Endothelial cell of umbilical vein (primary cell): ENCODE measurements at regions not wholly inside any gene's neighbourhood (a gene's known extent, or its start where the extent isn't known, plus 50 kb on each side); places are given as distances from the start of the nearest gene placed in this dataset.

Source experiments
- BruUV-seq: library from RNA; stranded (reverse); fragments of 400-500 nt; replicated peaks from 2 replicates; lab custom pipeline; 2021; lab: Mats Ljungman, UMichigan
- CTCF ChIA-PET: fragments of 300-600, 350-600 bp; sonication (Branson Sonifier 250); formaldehyde crosslinking; loops from one replicate; lab custom pipeline; 2021; ENCODE audit warnings: antibody characterized with exemption, inconsistent platforms; lab: Charles Lee
- POLR2A ChIA-PET: fragments of 300-600, 350-600 bp; sonication (Branson Sonifier 250); formaldehyde crosslinking; loops from one replicate; lab custom pipeline; 2021; ENCODE audit warnings: antibody characterized with exemption, inconsistent platforms; lab: Charles Lee
- DNase-seq: peaks from one replicate; pipeline ENCODE4 v3.0.0-alpha.2; 2011; ENCODE audit warnings: low read depth, low spot score
- FAIRE-seq: peaks from 2 replicates; lab custom pipeline; 2011; peaks lifted over from hg19 to GRCh38; lab: Jason Lieb, UNC
- H2AFZ ChIP-seq: 2 replicates; pipeline ENCODE4 v1.6.0; 2012; ENCODE audit warnings: low read depth, low read length, control low read depth, inconsistent platforms
- H3K27ac ChIP-seq: 2 replicates; pipeline ENCODE4 v1.5.1; 2011; ENCODE audit warnings: low read depth, mild to moderate bottlenecking, control low read depth, low read length, moderate library complexity; ENCODE audit not compliant: insufficient read depth
- H3K27me3 ChIP-seq, 2 experiments: 2 replicates each; pipeline versions ENCODE4 v1.6.0 to v1.6.1; 2011; ENCODE audit warnings: low read length in 2 of 2, mixed read lengths in 1 of 2; ENCODE audit not compliant: control insufficient read depth in 2 of 2, insufficient read depth in 2 of 2
- H3K36me3 ChIP-seq, 2 experiments: 2 replicates in 1 of 2; 3 replicates in 1 of 2; pipeline ENCODE4 v1.5.1; 2011; ENCODE audit warnings: low read length in 2 of 2, mild to moderate bottlenecking in 1 of 2, moderate library complexity in 1 of 2; ENCODE audit not compliant: control insufficient read depth in 2 of 2, insufficient read depth in 2 of 2; ENCODE audit errors: extremely low read depth in 1 of 2
- H3K4me1 ChIP-seq: 3 replicates; pipeline ENCODE4 v1.5.1; 2011; ENCODE audit warnings: mild to moderate bottlenecking, low read length; ENCODE audit not compliant: control insufficient read depth, insufficient read depth; ENCODE audit errors: extremely low read depth
- H3K4me2 ChIP-seq: 2 replicates; pipeline ENCODE4 v1.6.1; 2011; ENCODE audit warnings: low read length, control low read depth, mixed read lengths; ENCODE audit not compliant: insufficient read depth
- H3K4me3 ChIP-seq, 3 experiments: fragments of 200-600 bp in 1 of 3; sonication (generic), shearing (Covaris generic) in 1 of 3; replicated peaks in 1 of 3; 2 replicates each; pipeline ENCODE4 v1.5.1; 2011 to 2016; ENCODE audit warnings: control low read depth in 3 of 3, low read length in 3 of 3, mild to moderate bottlenecking in 2 of 3, inconsistent platforms in 1 of 3, low read depth in 1 of 3, moderate library complexity in 1 of 3; ENCODE audit not compliant: insufficient read depth in 1 of 3
- H3K79me2 ChIP-seq: 2 replicates; pipeline ENCODE4 v1.6.0; 2012; ENCODE audit warnings: low read length, inconsistent platforms; ENCODE audit not compliant: control insufficient read depth, insufficient read depth
- H3K9ac ChIP-seq: replicated peaks from 2 replicates; pipeline ENCODE3; 2011; ENCODE audit warnings: low read length, control low read depth; ENCODE audit not compliant: insufficient read depth; ENCODE audit errors: extremely low read depth
- H3K9me1 ChIP-seq: replicated peaks from 3 replicates; pipeline ENCODE4 v1.6.0; 2011; ENCODE audit warnings: mild to moderate bottlenecking, low read length; ENCODE audit not compliant: control insufficient read depth, insufficient read depth; ENCODE audit errors: extremely low read depth
- H3K9me3 ChIP-seq: replicated peaks from 2 replicates; pipeline ENCODE4 v1.5.1; 2012; ENCODE audit warnings: low read length, inconsistent platforms; ENCODE audit not compliant: control insufficient read depth, insufficient read depth
- H4K20me1 ChIP-seq: replicated peaks from 2 replicates; pipeline ENCODE3; 2011; ENCODE audit warnings: mild to moderate bottlenecking, low read length; ENCODE audit not compliant: control insufficient read depth, insufficient read depth; ENCODE audit errors: extremely low read depth
- EZH2 ChIP-seq: IDR thresholded peaks from 2 replicates; pipeline ENCODE4 v1.6.1; 2012; ENCODE audit warnings: borderline replicate concordance, low read depth, mild to moderate bottlenecking, moderate library complexity, low read length, inconsistent platforms; ENCODE audit not compliant: severe bottlenecking
- FOS ChIP-seq: IDR thresholded peaks from 2 replicates; pipeline ENCODE4 v1.6.1; 2011; ENCODE audit warnings: mild to moderate bottlenecking, low read length, moderate library complexity, borderline replicate concordance; ENCODE audit not compliant: insufficient read depth
- GATA2 ChIP-seq: IDR thresholded peaks from 2 replicates; pipeline ENCODE4 v1.7.0; 2011; ENCODE audit warnings: low read depth, mild to moderate bottlenecking, moderate library complexity, mixed read lengths, low read length; ENCODE audit not compliant: insufficient read length, insufficient read depth
- JUN ChIP-seq: IDR thresholded peaks from 2 replicates; pipeline ENCODE4 v1.6.1; 2011; ENCODE audit warnings: borderline replicate concordance, low read depth; ENCODE audit not compliant: insufficient read length, insufficient read depth
- MYC ChIP-seq: IDR thresholded peaks from one replicate; pipeline ENCODE4 v1.6.1; 2011; ENCODE audit warnings: mild to moderate bottlenecking, low read depth, low read length
- POLR2A ChIP-seq: IDR thresholded peaks from 2 replicates; pipeline ENCODE4 v1.6.1; 2012; ENCODE audit warnings: low read depth, mild to moderate bottlenecking, control low read depth, low read length
- POLR2AphosphoS5 ChIP-seq: IDR thresholded peaks from 2 replicates; pipeline ENCODE4 v1.6.1; 2012; ENCODE audit warnings: low read depth, mild to moderate bottlenecking, control low read depth, low read length, moderate library complexity; ENCODE audit not compliant: insufficient read depth
- dilution Hi-C: fragments of 300-500 bp; cut with MboI; formaldehyde crosslinking; loops from one replicate; pipeline ENCODE4 v1.15.0; 2019; ENCODE audit warnings: low sequenced_read_pairs; ENCODE audit not compliant: extremely low pct_ligation_motif_present
- intact Hi-C: fragments of 100-400 bp; cut with micrococcal nuclease; formaldehyde crosslinking; loops from one replicate; pipeline ENCODE4 v1.10.0; 2022
- TF ChIP-seq, protein P1 (sequence below), 2 donors: IDR thresholded peaks; 1 replicate in 1 of 2; 2 replicates in 1 of 2; pipeline ENCODE4 v1.5.1; 2011; ENCODE audit warnings: low read length in 2 of 2, mild to moderate bottlenecking in 2 of 2, moderate library complexity in 2 of 2, control low read depth in 1 of 2, inconsistent platforms in 1 of 2, low read depth in 1 of 2; ENCODE audit not compliant: insufficient read depth in 1 of 2; ENCODE audit errors: extremely low read depth in 1 of 2
- TF ChIP-seq, protein P2 (sequence below): IDR thresholded peaks from 2 replicates; pipeline ENCODE4 v1.6.1; 2011; ENCODE audit not compliant: insufficient read depth, insufficient read length

DNA sequence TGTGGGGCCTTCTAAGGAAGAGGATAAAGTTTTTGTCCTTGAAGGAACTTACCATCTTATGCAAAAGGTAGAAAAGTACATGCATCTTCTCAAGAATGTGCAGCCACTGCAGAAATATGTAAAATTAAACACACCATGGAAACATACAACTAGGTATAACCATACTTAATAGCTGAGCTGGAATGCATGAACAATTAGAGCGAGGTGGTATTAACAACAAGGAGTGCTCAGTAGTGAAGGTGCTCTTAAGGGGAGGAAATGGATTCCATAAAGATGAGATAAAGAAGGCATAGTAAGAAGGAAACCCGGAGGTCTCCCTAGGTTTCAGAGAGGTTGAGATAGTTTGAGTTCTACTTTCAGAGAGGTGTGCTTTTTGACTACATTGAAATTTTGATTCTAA, 415.9 kb downstream of the NDFIP2 start:
- no TSS peak for BruUV-seq
- no peak overlapping the region for H3K4me3 ChIP-seq
- intact Hi-C loops (no loop called here), dilution Hi-C loops (no loop called here)
- H3K79me2 ChIP-seq = no peaks in the 10 kb centered on the region
- no peaks in the 10 kb centered on the region for H3K9me1 ChIP-seq
- DNase-seq (no peak), FAIRE-seq (no peak)
- H3K4me1 ChIP-seq = no peaks in the 10 kb centered on the region
- no peaks in the 10 kb centered on the region for H3K9me3 ChIP-seq
- CTCF ChIA-PET = no interaction called here
- no peaks in the 10 kb centered on the region for H3K36me3 ChIP-seq
- no peak overlapping the region for H3K4me2 ChIP-seq
- H4K20me1 ChIP-seq = no peaks in the 10 kb centered on the region
- no peak for TF ChIP-seq JUN
- TF ChIP-seq, protein P1, sequence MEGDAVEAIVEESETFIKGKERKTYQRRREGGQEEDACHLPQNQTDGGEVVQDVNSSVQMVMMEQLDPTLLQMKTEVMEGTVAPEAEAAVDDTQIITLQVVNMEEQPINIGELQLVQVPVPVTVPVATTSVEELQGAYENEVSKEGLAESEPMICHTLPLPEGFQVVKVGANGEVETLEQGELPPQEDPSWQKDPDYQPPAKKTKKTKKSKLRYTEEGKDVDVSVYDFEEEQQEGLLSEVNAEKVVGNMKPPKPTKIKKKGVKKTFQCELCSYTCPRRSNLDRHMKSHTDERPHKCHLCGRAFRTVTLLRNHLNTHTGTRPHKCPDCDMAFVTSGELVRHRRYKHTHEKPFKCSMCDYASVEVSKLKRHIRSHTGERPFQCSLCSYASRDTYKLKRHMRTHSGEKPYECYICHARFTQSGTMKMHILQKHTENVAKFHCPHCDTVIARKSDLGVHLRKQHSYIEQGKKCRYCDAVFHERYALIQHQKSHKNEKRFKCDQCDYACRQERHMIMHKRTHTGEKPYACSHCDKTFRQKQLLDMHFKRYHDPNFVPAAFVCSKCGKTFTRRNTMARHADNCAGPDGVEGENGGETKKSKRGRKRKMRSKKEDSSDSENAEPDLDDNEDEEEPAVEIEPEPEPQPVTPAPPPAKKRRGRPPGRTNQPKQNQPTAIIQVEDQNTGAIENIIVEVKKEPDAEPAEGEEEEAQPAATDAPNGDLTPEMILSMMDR (IDR thresholded peaks at IDR 0.05; ENCODE audit: extremely low read depth in 1 of 2, insufficient read depth in 1 of 2, low read depth in 1 of 2, low read length in 2 of 2) = no peak
- no peak for TF ChIP-seq EZH2
- TF ChIP-seq GATA2 = no peak
- TF ChIP-seq FOS = no peak
- TF ChIP-seq MYC = no peak
- TF ChIP-seq POLR2A = no peak
- POLR2A ChIA-PET = no interaction called here
- H3K27me3 ChIP-seq = no peaks in the 10 kb centered on the region
- no peak overlapping the region for H2AFZ ChIP-seq
- no peak overlapping the region for H3K9ac ChIP-seq
- no peak overlapping the region for H3K27ac ChIP-seq

DNA sequence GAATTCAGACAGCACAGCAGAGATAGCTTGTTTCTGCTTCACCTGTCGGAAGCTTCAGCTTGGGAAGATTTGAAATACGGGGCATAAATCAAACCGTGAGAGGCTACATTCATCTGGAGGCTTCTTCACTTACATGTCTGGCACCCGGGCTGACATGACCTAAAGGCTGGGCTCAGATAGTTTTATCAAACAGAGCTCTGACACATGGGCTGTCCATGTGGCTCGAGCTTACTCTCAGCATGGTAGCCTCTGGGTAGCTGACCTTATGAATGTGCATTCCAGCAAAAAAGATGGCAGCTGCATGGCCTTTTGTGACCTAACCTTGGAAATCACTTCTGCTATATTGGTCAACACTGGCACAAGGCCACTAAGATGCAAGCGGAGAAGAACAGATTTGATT, 414.5 kb downstream of the NDFIP2 start:
- Histone ChIP-seq H3K27me3 (no peaks in the 10 kb centered on the region), H3K4me2 (no peak overlapping the region), H3K79me2 (no peaks in the 10 kb centered on the region), H3K36me3 (no peaks in the 10 kb centered on the region), H3K9me3 (no peaks in the 10 kb centered on the region), H4K20me1 (no peaks in the 10 kb centered on the region), H3K27ac (no peak overlapping the region), H3K4me1 (no peaks in the 10 kb centered on the region), H3K4me3 (no peak overlapping the region), H3K9ac (no peak overlapping the region), H2AFZ (no peak overlapping the region), H3K9me1 (no peaks in the 10 kb centered on the region)
- CTCF ChIA-PET = no interaction called here
- dilution Hi-C loops (no loop called here), intact Hi-C loops (no loop called here)
- POLR2A ChIA-PET = no interaction called here
- no peak for TF ChIP-seq EZH2
- TF ChIP-seq POLR2A = no peak
- no peak for TF ChIP-seq GATA2
- no peak for TF ChIP-seq POLR2AphosphoS5
- TF ChIP-seq, protein P2, sequence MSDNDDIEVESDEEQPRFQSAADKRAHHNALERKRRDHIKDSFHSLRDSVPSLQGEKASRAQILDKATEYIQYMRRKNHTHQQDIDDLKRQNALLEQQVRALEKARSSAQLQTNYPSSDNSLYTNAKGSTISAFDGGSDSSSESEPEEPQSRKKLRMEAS = no peak
- TF ChIP-seq JUN = no peak
- TF ChIP-seq FOS = no peak
- TF ChIP-seq MYC = no peak
- TF ChIP-seq, protein P1 (IDR thresholded peaks at IDR 0.05; ENCODE audit: extremely low read depth in 1 of 2, insufficient read depth in 1 of 2, low read depth in 1 of 2, low read length in 2 of 2) = no peak
- FAIRE-seq = no peak
- DNase-seq = no peak
- no TSS peak for BruUV-seq
